ENCODE measurements at regions not wholly inside any gene's neighbourhood (a gene's known extent, or its start where the extent isn't known, plus 50 kb on each side); places are given as distances from the start of the nearest gene placed in this dataset.

DNA sequence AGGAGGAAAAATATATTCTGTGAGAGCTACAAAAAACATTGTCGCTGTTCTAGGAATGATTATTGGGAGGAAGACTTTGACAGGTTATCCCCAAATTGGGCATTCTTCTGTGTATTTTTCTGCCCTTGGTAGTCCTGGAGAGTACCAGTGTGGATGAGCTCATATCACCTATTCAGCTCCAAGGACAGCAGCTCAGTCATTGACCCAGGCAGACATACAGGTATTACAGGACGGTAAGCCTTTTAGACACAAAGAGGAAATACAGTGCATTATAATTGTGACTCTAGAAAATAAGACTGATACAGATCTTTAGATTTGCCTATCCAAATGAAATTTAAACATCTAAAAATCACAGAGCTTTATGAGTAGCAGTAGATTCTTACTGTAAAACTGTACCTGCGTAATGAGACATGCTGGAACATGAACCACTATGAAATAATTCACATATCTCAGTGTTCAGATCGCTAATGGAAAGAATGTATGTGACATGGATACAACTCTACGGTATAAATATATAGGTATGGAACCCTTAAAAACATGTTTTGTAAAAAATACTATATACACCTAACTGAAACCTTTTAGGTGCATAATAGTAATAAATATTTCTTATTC, 56.0 kb downstream of the PLK2 start:
- DNase-seq, result no peak

DNA sequence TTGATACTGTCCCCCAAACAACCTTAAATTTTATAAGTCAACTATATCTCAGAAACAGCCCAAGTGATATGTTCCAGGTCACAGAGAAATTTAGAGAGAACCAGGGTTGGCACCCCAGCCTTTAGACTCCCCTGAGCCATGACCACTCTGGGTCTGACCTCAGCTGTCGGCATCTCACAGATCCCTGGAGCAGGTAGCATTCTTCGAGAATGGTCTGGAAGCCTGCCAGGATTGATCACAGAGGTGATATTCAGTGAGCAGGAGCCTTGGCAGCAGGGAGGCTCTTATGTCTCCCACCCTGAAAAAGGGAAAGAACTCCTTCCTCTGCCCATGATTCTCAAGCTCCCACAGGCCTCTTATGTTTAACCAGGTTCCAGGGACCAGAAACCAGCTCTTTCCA, 58.2 kb downstream of the PLK2 start:
- DNase-seq, result no peak

DNA sequence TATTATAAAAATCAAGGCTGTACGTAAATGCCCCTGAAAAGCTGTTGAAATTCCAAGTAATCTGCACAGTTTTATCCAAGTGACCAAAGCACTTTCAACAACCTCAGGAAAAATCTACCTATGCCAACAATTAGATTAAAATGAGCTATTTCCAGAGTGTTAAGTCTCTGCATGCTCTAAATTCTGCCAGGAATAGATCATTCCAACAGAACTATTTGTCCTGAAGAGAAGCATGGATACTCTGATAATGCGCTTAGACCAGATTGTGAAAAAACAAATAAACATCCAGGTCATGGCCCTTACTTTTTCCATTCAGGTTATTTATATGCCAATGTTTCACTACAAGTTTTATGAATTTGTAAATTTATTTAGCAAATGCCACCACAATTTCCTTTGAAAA, 59.1 kb downstream of the PLK2 start:
- no peak for DNase-seq

DNA sequence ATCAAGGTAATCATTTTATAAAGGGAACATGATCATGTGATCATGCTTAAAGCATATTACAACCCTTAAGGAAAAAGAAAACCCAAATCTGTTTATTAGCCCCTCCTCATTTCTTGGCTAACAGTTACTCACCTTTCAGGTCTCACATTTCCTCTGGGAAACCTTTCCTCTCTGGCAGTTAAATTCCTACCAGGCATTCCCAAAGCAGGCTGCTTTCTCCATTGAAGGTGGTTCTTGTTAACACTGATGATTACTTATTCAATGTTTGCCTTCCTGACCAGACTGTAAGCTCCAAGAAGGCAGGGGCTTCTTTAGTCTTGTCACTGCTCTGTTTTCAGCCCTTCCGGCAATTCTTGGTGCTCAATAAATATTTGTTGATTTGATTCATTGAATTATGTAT, 59.9 kb downstream of the PLK2 start:
- no peak for DNase-seq

DNA sequence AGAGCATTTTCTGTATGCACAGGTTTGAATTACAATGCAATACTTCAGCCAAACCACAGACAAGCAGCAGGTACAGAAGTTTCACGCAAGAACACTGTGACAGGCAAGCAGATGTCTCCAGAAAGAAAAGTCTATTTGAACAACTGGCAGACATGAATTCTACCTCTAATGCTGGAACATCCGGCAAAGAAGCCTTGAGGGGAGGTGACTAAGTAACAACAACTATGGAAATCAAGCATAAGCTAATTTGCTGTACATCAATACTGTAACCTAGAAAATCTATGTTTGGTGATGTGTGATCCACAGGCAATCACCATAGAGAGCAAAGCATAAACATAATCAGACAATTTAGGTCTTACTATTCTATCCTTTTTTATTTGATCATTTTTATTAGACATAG, 65.5 kb downstream of the PLK2 start:
- no peak for DNase-seq

DNA sequence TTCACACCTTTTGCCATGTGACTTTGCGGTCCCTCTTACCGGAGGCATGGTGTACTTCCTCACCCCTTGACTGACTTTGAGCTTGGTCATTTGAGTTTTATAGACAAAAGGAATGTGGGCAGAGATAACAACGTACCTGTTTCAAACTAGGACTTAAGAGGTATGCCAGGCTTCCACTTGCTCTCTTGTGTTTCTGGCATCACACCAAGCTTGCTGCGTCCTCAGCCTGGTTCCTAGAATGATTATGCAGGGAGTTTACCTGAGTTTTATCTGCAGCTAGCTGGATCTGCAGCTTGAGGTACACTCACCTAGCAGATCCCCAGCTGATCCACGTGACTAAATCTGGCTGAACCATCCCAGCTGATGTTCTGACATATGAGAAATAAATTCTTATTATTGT, 66.2 kb downstream of the PLK2 start:
- no peak for DNase-seq

DNA sequence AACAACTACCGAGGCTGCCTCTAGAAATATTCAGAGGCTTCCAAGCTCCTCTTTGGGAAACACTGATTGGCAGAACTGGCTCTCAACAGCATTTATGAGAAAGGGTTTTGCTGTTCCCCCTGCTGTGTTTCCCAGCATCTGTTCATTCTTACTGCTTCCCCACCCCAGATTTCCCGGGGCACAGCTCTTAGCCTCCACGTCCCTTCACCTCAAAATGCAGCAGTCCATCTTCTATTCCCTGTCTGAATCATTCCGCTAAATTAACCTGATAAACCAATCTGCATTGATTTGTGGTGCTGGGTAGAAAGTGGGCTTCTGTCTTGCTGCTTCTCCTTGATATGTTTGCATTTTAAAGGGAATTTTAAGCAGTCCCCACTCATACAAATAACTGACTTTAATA, 67.4 kb downstream of the PLK2 start:
- DNase-seq, result no peak

DNA sequence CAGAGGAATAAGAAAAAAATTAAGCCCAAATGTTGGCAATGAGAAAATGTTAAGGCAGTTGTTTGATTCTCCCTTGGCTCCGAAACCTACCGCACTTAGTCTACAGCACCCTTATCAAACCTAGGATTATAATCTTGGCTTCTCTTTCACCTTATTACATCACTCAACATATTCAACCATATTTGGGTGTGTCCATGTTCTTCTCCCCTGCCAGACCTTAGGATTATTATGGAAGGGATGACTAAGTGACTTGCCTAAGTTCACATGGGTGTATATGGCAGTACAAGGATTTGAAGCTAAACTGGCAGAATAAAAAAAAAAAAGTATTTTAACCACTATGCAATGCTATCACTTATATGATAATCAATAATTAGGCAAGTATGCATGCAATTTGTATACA, 76.4 kb downstream of the PLK2 start:
- no peak for DNase-seq

DNA sequence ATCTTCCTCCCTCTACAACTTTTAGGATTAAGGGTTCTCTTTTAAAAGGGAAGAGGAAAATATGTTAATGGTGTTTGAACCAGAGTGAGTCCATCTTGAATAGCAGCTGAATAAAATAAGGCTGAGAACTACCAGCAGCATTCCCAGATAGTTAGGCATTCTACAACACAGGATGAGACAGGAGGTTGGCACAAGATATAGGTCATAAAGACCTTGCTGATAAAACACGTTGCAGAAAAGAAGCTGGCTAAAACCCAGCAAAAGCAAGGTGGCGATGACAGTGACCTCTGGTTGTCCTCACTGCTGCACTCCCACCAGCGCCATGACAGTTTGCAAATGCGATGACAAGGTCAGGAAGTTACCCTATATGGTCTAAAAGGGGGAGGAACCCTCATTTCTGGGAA, 77.8 kb downstream of the PLK2 start:
- DNase-seq, result no peak

DNA sequence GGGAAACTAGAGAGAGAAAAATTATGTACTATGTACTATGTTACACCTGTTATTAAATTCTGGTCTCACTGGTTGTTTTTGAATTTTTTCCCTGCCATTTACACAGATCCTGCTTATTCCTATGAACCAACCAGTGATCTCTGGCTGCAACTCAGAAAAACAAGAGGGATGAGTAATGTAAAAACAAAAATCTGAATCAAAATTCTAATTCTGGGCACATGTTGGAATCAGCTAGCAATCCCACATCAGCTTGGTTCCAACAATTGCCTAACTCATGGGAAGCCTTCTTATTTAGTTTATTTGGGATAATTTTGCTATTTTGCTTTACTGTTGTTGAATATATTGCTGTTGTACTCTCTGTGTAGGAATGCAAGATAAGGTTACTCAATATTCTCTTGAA, 78.3 kb downstream of the PLK2 start:
- no peak for DNase-seq

DNA sequence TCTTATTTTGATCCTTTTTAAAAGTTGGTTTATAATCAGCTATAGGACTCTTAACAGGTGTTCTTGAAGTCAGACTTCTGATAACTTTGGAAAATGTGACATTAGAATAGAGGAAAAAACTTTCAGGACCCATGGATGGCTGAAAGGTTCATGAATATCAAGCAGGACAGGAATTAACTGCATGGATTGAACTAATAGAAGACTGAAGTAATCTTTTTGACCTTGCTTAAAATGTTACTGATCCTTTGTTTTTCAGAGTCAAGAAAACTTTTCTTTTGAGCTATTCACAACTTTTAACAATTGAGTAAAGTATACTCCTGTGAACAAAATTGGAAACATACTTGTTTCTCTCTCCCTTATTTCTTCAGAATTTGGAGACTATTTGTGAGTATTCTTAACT, 79.2 kb downstream of the PLK2 start:
- DNase-seq, result no peak

DNA sequence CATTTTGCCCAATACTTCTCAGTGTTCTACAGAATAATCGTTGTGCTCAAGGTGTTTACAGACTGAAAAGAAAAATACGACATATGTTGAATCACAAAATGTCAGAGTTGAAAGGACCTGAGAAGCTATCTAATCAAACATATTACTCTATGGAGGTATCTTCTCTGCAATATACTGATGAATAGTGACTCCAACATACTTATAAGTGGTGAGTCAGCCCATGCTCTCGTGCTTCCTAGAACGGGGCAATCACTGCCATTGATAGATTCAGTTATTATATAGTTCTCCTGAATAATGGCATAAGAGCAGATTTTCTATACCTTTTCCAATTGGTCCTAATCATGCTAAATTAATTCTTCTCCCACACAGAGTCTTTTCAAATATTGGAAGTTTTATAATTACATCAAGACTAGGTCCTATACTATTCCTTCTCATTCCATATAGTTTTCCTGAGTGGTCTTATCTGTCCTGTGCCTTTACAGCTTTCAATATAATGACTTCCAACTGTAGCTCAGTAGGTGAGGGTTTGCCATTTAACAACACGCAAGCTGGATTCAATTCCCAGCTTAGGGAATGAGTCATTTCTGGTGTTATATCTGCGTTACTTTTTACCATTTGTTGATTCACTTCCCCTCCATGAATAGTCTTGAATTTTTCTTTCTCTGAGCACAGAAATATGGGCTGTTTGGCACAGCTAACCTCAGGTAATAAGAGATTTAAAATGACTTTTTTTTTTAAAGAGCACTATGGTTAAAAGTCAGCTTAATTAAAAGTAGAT, 81.1 kb downstream of the PLK2 start:
- no peak for DNase-seq

DNA sequence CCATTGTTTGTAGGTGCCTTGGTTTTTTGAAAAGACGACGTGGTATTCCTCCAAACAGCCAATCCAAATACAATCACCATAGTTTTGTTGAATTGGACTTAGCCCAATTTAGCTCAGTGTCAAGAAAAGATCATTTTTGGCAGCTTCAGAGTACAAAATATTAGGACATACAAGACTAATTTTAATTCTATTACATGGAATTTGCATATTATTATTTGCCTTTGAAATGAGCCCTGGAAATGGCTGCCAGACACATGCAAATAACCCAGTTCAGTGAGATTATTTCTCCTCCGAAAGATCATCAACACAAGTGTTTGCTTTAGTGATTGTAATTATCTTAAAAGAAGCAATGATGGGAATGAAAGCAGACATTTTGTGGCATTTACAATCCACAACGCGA, 89.3 kb downstream of the PLK2 start:
- DNase-seq, result no peak

DNA sequence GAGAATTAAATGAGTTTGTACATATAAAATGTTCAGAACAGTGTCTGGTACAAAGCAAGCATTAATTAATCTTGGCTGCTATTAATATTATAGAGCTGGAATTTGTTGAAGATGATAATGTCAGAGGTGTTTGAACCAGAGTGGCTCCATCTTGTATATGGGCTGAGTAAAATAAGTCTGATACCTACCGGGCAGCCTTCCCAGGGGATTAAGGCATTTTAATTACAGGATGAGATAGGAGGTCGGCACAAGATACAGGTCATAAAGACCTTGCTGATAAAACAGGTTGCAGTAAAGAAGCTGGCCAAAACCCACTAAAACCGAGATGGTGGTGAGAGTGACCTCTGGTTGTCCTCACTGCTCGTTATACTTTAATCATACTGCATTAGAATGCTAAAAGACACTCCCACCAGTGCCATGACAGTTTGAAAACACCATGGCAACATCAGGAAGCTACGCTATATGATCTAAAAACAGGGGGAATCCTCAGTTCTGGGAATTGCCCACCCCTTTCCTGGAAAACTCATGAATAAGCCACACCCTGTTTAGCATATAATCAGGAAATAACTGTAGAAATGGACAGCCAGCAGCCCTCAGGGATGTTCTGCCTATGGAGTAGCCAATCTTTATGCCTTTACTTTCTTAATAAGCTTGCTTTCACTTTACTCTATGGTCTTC, 90.2 kb downstream of the PLK2 start:
- DNase-seq, result no peak

DNA sequence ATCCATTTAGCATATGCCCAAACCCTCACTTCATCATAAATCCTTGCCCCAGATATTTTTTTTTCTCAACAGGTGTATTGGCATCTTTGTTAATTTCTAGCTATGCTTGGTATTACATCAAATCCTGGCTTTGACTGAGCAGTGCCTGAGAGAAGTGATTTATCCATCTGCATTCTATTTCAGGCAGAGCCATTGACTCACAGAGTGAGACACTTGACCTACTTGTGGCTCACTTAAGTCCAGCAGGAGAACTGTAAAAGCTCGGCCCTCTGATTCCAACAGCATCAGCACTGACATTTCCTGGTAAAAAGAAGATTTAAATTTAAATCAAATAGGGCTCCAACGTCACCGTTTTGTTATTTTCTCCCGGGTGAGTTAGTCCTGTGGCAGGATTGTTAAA, 93.4 kb downstream of the PLK2 start:
- DNase-seq, result no peak

DNA sequence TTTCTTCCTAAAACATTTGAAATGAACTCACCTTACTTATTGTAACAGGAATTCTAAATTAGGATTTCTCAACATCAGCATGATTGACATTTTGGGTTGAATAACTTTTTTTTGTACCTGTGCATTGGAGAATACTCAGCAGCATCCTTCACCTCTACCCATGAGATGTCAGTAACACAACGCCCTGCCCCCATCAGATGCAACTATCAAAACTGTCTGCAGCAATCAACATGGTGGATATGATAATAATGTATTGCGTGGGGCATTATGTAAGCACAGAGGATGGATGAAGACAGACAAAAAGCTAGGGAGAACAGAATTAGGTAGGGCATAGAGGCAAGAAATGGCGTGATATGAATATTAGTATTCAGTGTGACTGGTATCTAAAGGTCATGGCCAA, 94.1 kb downstream of the PLK2 start:
- DNase-seq, result no peak

DNA sequence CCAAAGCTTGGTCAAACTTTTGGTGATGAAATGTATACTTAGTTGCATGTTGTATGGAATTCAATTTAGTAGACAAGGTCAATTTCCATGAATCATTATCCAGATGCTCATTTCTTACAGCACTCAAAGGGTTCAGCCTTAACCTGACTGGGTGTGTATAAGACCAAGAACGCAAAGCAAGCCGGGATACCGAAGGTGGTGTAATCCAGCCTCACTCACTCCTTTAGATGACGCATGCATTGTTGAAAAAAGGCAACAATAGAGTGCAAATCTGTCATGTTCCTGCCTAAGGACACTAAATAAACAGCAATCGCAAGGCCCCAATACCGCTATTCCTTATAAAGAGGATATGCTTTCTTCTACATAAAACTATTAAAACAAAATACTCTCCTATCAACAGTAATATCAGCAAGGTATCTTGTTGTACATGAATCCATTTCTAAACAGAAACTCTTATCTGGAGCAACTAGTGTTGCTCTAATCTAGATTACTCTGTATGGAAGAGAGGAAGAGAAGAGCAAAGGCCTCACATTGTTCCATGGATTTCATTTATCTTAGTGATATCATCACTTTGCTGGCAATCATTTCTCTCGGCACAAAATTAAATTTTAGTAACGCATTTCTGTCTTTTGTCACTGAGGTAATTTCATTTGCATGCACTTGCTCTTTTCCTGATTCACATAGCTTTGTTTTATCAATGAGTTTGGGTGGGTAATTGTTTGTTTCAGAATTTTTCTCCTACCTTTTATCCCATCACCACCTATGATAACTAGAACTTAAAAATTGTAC, 96.2 kb downstream of the PLK2 start:
- DNase-seq, result no peak

DNA sequence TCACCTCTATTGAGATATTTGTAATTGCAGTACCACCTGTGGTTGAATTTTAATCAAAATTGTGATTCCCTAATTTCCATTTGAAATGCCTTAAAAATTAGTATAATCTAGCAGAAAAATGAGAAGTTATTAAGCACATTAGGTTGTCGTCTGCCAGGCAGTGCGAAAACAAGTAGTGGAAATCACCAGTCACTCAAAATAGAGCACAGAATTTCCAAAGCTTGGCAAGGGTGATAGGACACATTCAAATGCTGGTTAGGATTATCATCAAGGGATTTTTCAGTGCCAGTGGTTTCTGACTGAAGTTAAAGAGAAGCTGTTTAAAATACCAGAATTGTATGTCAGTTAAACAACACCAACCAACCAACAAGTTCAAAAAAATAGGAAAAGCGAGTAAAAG, 97.8 kb downstream of the PLK2 start:
- no peak for DNase-seq

DNA sequence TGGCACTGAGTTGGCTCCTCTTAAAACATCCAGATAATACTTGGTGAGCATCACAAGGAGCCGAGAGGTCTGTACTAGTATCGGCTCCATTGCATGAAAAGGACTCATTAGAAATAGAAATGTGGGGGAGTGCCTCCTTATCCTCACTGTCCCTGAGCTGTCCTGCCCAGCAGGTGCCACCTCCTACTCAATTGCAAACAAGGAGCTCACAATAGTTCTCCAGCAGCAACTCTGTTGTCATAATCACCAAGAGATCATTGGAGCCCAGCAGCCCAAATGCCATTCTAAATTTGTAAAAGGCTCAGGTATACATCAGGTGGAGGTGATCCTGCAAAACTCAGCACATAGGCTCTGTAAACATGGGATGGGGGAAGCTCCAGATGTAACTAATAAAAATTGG, 99.1 kb downstream of the PLK2 start:
- no peak for DNase-seq

DNA sequence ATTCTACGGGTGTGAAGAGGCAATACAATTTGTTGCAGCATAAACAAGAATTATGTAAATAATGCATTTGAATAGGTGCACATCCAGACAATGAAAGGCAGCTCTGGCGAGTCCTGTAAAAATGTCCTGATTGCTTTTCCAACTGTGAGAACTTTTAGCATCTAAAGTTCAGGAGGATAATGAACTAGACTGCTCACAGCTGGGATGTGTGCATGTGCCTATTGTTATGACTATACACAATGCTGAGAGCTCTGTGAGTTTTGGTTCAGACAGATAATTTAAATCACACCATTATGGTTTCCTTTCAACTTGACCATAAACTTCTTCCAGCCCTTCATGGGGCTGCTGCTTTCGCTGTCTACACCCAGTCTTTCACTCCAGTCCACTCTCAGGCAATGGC, 99.9 kb downstream of the PLK2 start:
- no peak for DNase-seq

DNA sequence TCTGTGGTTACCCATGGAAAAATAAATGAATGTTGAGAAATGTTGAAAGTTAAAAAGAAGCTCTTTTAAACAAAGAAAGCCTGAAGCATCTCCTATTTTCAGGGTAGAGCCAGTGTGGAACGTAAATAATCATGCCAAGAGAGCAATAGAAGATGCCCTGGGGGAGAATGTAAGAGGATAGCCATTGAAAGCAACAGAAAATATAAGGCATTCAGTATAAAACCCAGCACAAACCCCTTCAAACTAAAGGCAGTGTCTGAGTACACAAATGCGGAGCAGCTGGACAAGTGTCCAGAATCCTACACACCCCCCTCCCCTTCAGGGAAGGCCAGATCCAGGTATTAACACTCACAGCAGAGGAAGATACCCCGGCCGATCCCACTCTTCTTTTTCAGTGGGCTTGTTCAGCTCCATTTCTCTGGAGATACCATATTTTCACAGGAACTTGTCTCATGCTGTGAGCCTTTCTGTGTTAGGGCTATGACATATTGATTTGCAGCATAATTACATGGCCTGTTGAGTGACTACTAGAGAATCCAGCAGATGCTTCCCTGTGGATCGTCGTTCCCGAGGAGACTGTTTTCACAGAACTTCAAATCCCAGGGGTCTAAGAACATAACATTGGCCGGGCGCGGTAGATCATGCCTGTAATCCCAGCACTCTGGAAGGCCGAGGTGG, 101.2 kb downstream of the PLK2 start:
- no peak for DNase-seq

DNA sequence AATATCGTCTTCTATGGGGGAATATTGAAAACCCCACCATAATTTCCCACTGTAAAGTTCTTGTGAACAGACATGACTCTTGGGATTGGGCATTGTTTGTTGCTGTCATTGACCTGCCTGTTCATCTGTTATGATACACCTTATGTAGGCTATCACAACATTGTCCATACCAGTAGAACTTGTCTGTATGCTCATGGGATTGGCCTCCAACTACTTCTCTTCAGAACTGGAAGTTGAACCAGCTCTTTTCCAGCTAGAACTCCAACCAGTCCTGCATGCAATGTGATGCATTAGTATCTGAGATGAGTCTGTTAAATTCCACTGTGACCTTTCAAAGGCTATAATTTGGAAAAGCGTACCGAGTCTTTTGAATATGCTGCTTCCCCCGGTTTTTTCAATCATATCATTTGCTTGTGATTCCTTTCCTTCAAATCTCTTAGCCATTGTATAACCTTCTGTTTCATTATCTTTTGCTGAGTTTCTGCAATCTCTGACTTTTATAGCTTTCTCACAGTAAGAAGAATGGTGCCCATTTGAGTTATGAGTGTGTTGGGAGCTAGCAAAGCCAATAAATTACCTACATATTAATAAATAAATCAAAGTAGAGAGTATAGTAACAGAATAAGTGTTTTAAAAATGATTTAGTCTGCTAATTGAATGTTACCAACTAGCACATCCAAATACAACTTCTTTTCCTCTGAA, 101.9 kb downstream of the PLK2 start:
- DNase-seq, result no peak

Measured in activated naive CD4-positive, alpha-beta T cell treated with Interleukin-2 at 50 U/mL for 16 hours (primary cell).